Vagina (tissue), 2 donors: ENCODE measurements at regions not wholly inside any gene's neighbourhood (a gene's known extent, or its start where the extent isn't known, plus 50 kb on each side); places are given as distances from the start of the nearest gene placed in this dataset.

Source experiments
- POLR2A ChIP-seq, 2 donors: fragments of 450-650 bp; IDR thresholded peaks; one replicate each; pipeline ENCODE4 v1.6.1; 2017; ENCODE audit warnings: antibody characterized with exemption in 2 of 2, mild to moderate bottlenecking in 2 of 2, moderate library complexity in 2 of 2
- POLR2AphosphoS5 ChIP-seq, 2 donors: sonication (generic); formaldehyde crosslinking; IDR thresholded peaks; one replicate each; pipeline ENCODE4 v1.9.0; 2017; ENCODE audit warnings: antibody characterized with exemption in 2 of 2, mild to moderate bottlenecking in 2 of 2, low read depth in 1 of 2; ENCODE audit not compliant: insufficient read depth in 1 of 2
- TF ChIP-seq, protein P1 (sequence below), 3 experiments: fragments of 450-650 bp in 2 of 3; fragments of 200-600 bp in 1 of 3; sonication (generic) in 1 of 3; IDR thresholded peaks; one replicate each; pipeline ENCODE4 v1.5.1; 2017 to 2019; ENCODE audit warnings: antibody characterized with exemption in 3 of 3, mild to moderate bottlenecking in 2 of 3, moderate library complexity in 2 of 3

GRCh38 chr4:17397611-17398010 lies 114.3 kb downstream of the QDPR start:
- TF ChIP-seq, protein P1, sequence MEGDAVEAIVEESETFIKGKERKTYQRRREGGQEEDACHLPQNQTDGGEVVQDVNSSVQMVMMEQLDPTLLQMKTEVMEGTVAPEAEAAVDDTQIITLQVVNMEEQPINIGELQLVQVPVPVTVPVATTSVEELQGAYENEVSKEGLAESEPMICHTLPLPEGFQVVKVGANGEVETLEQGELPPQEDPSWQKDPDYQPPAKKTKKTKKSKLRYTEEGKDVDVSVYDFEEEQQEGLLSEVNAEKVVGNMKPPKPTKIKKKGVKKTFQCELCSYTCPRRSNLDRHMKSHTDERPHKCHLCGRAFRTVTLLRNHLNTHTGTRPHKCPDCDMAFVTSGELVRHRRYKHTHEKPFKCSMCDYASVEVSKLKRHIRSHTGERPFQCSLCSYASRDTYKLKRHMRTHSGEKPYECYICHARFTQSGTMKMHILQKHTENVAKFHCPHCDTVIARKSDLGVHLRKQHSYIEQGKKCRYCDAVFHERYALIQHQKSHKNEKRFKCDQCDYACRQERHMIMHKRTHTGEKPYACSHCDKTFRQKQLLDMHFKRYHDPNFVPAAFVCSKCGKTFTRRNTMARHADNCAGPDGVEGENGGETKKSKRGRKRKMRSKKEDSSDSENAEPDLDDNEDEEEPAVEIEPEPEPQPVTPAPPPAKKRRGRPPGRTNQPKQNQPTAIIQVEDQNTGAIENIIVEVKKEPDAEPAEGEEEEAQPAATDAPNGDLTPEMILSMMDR (IDR thresholded peaks at IDR 0.05): no peak
- TF ChIP-seq POLR2A (IDR thresholded peaks at IDR 0.05) (no peak), POLR2AphosphoS5 (IDR thresholded peaks at IDR 0.05; ENCODE audit: insufficient read depth in 1 of 2, low read depth in 1 of 2) (no peak)
